HUES6 (cell line): ENCODE measurements at regions not wholly inside any gene's neighbourhood (a gene's known extent, or its start where the extent isn't known, plus 50 kb on each side); places are given as distances from the start of the nearest gene placed in this dataset.

Source experiments
- H3K27ac ChIP-seq: 2 replicates; pipeline ENCODE4 v1.7.0; 2013; ENCODE audit warnings: low read depth, mild to moderate bottlenecking, low read length, inconsistent platforms
- H3K27me3 ChIP-seq: 2 replicates; pipeline ENCODE4 v1.6.1; 2013; ENCODE audit warnings: low read length; ENCODE audit not compliant: control insufficient read depth, insufficient read depth
- H3K36me3 ChIP-seq: 2 replicates; pipeline ENCODE4 v1.6.1; 2013; ENCODE audit warnings: low read length; ENCODE audit not compliant: control insufficient read depth, insufficient read depth
- H3K4me1 ChIP-seq: 2 replicates; pipeline ENCODE4 v1.6.1; 2013; ENCODE audit warnings: low read length; ENCODE audit not compliant: control insufficient read depth, insufficient read depth
- H3K4me3 ChIP-seq: 2 replicates; pipeline ENCODE4 v1.5.1; 2013; ENCODE audit warnings: low read depth, low read length
- H3K9ac ChIP-seq: one replicate; pipeline ENCODE4 v1.6.1; 2013; ENCODE audit warnings: mild to moderate bottlenecking, low read length
- H3K9me3 ChIP-seq: 2 replicates; pipeline ENCODE4 v1.6.1; 2013; ENCODE audit warnings: low read depth, low read length; ENCODE audit not compliant: control insufficient read depth, insufficient read depth

GRCh38 chr19:28868836-28869235 lies 344.1 kb downstream of the UQCRFS1 start:
- Histone ChIP-seq H3K9me3 (peaks cover 15% of the 10 kb centered on the region), H3K27ac (no peak overlapping the region), H3K9ac (no peak overlapping the region), H3K4me3 (no peak overlapping the region), H3K4me1 (no peaks in the 10 kb centered on the region), H3K27me3 (no peaks in the 10 kb centered on the region), H3K36me3 (no peaks in the 10 kb centered on the region)

DNA sequence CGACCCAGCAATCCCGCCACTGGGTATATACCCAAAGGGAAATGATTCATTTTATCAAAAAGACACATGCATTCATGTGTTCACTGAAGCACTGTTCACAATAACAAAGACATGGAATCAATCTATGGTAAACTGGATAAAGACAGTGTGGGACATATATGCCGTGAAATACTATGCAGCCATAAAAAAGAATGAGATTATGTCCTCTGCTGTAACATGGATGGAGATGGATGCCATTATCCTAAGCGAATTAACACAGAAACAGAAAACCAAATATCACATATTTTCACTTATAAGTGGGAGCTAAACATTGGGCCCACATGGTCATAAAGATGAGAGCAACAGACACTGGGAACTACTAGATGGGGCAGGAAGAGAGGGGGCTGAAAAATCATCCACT lies 345.0 kb downstream of the UQCRFS1 start:
- Histone ChIP-seq H3K4me3 (no peak overlapping the region), H3K9me3 (peaks cover 15% of the 10 kb centered on the region), H3K27ac (no peak overlapping the region), H3K27me3 (no peaks in the 10 kb centered on the region), H3K36me3 (no peaks in the 10 kb centered on the region), H3K4me1 (no peaks in the 10 kb centered on the region), H3K9ac (no peak overlapping the region)

GRCh38 chr19:28864577-28865042 lies 348.3 kb downstream of the UQCRFS1 start:
- Histone ChIP-seq H3K27me3 (no peaks in the 10 kb centered on the region), H3K4me3 (no peak overlapping the region), H3K9ac (no peak overlapping the region)

GRCh38 chr19:28864024-28864503 lies 348.9 kb downstream of the UQCRFS1 start:
- Histone ChIP-seq H3K27ac (no peak overlapping the region), H3K9me3 (0 out of 2 replicates have a peak, but pooled peaks cover 3% of the 10 kb centered on the region), H3K9ac (no peak overlapping the region), H3K27me3 (no peaks in the 10 kb centered on the region), H3K4me1 (no peaks in the 10 kb centered on the region), H3K36me3 (no peaks in the 10 kb centered on the region), H3K4me3 (no peak overlapping the region)

More at GRCh38 chr19:28864577-28865042, 348.3 kb downstream of the UQCRFS1 start:
- no peak overlapping the region for H3K27ac ChIP-seq
- H3K36me3 ChIP-seq, result no peaks in the 10 kb centered on the region
- 0 out of 2 replicates have a peak, but pooled peaks cover 3% of the 10 kb centered on the region for H3K9me3 ChIP-seq
- H3K4me1 ChIP-seq, result no peaks in the 10 kb centered on the region

DNA sequence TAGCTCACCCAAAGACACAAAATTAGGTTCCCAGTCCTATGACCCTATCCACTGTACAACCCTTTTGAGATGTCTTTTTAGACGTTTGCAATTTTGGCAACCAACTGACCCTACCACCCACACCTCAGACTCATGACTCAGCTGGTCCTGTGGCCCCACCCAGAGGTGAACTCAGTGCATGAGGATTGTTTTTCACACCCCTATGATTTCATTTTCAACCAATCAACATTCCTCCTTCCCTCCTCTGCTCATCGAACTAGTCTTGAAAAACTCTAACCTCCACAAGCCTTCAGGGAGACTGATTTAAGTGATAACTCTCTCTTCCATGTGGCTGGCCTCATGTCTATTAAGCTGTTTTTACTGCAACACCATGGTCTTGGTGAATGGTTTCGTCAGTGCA lies 350.7 kb downstream of the UQCRFS1 start:
- Histone ChIP-seq H3K27ac (no peak overlapping the region), H3K9ac (no peak overlapping the region), H3K27me3 (no peaks in the 10 kb centered on the region), H3K36me3 (no peaks in the 10 kb centered on the region), H3K9me3 (no peaks in the 10 kb centered on the region), H3K4me3 (no peak overlapping the region), H3K4me1 (no peaks in the 10 kb centered on the region)

DNA sequence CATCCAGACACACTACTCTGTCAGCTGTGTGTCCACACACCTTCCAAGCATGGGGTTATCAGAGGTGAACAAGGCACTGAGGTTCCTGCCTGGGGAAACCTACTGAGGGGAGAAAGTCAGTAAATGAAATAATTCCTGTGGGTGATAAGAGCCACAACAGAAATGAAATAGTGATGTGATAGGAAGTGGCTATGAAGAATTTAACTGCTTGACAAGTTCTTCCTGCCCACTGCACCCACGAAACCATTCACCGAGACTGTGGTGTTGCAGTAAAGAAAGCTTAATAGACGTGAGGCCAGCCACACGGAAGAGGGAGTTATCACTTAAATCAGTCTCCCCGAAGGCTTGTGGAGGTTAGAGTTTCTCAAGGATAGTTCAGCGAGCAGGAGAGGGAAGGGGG lies 353.1 kb downstream of the UQCRFS1 start:
- Histone ChIP-seq H3K9ac (no peak overlapping the region), H3K4me3 (no peak overlapping the region), H3K36me3 (no peaks in the 10 kb centered on the region), H3K27me3 (no peaks in the 10 kb centered on the region), H3K4me1 (no peaks in the 10 kb centered on the region), H3K9me3 (peaks cover 5% of the 10 kb centered on the region; the same call in 1 of the 2 replicates), H3K27ac (no peak overlapping the region)

GRCh38 chr19:28858933-28859332 lies 354.0 kb downstream of the UQCRFS1 start:
- H3K27me3 ChIP-seq, result no peaks in the 10 kb centered on the region
- no peaks in the 10 kb centered on the region for H3K36me3 ChIP-seq
- no peaks in the 10 kb centered on the region for H3K4me1 ChIP-seq
- no peak overlapping the region for H3K27ac ChIP-seq
- H3K9me3 ChIP-seq, result peaks cover 14% of the 10 kb centered on the region
- H3K4me3 ChIP-seq, result no peak overlapping the region
- no peak overlapping the region for H3K9ac ChIP-seq

DNA sequence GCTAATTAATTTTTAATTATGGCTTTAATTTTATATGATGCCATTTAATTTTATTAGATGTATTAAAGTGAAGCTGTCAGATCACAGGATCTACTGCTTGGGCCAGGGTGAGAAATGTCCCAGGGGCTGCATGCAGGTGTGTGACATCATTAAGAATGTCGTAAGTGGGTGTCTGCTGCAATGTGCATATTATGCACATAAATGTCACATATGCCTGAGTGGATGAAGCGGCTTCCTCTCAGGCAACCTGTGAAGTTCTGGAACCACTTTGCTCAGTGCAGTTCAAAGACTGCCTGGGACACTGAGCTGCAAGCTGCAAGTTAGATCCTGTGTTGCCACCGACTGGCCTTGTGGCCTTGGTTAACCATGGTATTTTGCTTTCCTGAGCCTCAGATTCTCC lies 355.0 kb downstream of the UQCRFS1 start:
- Histone ChIP-seq H3K27ac (no peak overlapping the region), H3K9ac (no peak overlapping the region), H3K36me3 (no peaks in the 10 kb centered on the region), H3K4me3 (no peak overlapping the region), H3K27me3 (no peaks in the 10 kb centered on the region), H3K4me1 (no peaks in the 10 kb centered on the region), H3K9me3 (peaks cover 24% of the 10 kb centered on the region)

DNA sequence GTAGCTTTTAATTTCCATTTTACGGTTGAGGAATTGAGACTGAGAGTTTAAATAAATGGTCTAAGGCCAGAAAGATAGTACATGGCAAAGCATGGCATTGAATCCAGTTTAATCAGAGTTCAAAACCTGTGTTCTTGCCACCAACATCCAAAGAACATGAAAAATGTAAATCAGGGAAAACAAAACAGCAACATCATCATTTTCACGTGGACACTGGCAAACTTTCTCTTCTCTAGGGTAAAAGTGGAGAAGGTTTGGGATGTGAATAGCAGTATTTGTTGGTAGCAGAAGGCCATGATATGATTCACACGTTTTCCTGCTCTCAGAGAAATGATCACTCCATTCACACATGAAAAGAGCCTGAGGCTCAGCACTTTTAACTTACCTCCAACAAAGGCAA lies 357.7 kb downstream of the UQCRFS1 start:
- Histone ChIP-seq H3K27me3 (no peaks in the 10 kb centered on the region), H3K27ac (no peak overlapping the region), H3K4me3 (no peak overlapping the region), H3K4me1 (no peaks in the 10 kb centered on the region), H3K9me3 (peaks cover 24% of the 10 kb centered on the region), H3K9ac (no peak overlapping the region), H3K36me3 (no peaks in the 10 kb centered on the region)

DNA sequence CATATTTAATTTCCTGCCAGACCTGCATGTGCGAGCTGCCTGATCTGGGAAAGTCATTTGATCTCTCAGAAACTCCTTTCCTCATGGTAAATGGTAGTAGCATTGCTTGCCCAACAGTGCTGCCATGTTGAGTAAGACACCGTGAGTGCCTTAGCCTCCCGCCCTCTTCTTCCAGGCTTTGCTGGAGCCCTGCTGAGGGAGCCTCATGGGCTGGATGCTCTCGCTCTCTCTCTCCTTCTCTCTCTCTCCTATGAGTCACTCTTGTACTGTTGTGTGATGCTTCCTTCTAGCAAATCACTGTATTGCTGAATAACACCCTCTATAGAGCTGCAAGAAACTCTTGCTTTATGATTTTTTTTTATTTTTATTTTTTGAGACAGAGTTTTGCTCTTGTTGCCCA lies 365.5 kb downstream of the UQCRFS1 start:
- H3K27ac ChIP-seq, result no peak overlapping the region
- H3K4me1 ChIP-seq, result peaks cover 5% of the 10 kb centered on the region; the same call in 1 of the 2 replicates
- H3K27me3 ChIP-seq, result no peaks in the 10 kb centered on the region
- H3K9me3 ChIP-seq, result peaks cover 6% of the 10 kb centered on the region; the same call in 1 of the 2 replicates
- no peaks in the 10 kb centered on the region for H3K36me3 ChIP-seq
- H3K4me3 ChIP-seq, result no peak overlapping the region
- H3K9ac ChIP-seq, result no peak overlapping the region

DNA sequence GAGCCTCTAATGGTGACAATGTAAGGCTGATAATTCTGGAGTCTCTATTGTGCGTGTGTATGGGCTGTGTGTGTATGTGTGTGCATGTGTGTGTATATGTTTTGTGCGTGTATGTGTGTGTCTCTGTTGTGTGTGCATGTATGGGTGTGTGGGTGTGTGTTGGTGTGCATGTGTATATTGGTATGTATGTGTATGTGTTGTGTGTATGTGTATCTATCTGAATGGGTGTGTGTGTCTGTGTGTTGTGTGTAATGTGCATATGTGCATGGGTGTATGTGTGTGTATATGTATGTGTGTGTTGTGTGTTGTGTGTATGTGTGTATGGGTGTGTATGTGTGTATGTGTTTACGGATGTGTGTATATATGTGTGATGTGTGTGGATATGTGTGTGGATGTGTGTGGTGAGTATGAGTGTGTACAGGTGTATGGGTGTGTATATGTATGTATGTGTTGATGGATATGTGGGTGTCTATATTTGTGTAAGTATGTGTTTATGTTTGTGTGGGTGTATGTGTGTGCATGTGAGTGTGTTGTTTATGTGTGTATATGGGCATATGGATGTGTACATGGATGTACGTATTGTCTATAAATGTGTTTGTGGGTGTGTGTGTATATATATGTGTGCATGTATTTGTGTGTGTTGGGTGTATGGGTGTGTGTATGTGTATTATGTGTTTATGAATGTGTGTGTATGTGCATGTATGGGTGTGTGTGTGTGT lies 366.7 kb downstream of the UQCRFS1 start:
- Histone ChIP-seq H3K36me3 (no peaks in the 10 kb centered on the region), H3K9ac (no peak overlapping the region), H3K9me3 (peaks cover 6% of the 10 kb centered on the region; the same call in 1 of the 2 replicates), H3K27ac (no peak overlapping the region), H3K4me3 (no peak overlapping the region), H3K4me1 (peaks cover 10% of the 10 kb centered on the region), H3K27me3 (no peaks in the 10 kb centered on the region)
